Stomach smooth muscle (tissue), 2 donors: ENCODE measurements at regions not wholly inside any gene's neighbourhood (a gene's known extent, or its start where the extent isn't known, plus 50 kb on each side); places are given as distances from the start of the nearest gene placed in this dataset.

Experiments used
- H3K27ac ChIP-seq: one replicate; pipeline ENCODE4 v1.7.0; 2013; ENCODE audit warnings: mild to moderate bottlenecking, low read length, inconsistent platforms
- H3K27me3 ChIP-seq, 2 donors: one replicate each; pipeline ENCODE4 v1.7.0; 2013; ENCODE audit warnings: low read length in 2 of 2; ENCODE audit not compliant: insufficient read depth in 2 of 2, control insufficient read depth in 1 of 2
- H3K36me3 ChIP-seq, 2 donors: one replicate each; pipeline ENCODE4 v1.7.0; 2013; ENCODE audit warnings: low read length in 2 of 2; ENCODE audit not compliant: control insufficient read depth in 2 of 2, insufficient read depth in 2 of 2
- H3K4me1 ChIP-seq: one replicate; pipeline ENCODE4 v1.7.0; 2013; ENCODE audit warnings: low read length; ENCODE audit not compliant: control insufficient read depth, insufficient read depth
- H3K4me3 ChIP-seq, 2 donors: one replicate each; pipeline ENCODE4 v1.7.0; 2013; ENCODE audit warnings: low read length in 2 of 2
- H3K9ac ChIP-seq, 2 donors: one replicate each; pipeline ENCODE4 v1.7.0; 2013; ENCODE audit warnings: low read length in 2 of 2, mild to moderate bottlenecking in 1 of 2
- H3K9me3 ChIP-seq, 2 donors: one replicate each; pipeline ENCODE4 v1.7.0; 2013; ENCODE audit warnings: low read length in 2 of 2; ENCODE audit not compliant: control insufficient read depth in 2 of 2
- donor health status: healthy.
- donor health status: Pancreatic carcinoma.

DNA sequence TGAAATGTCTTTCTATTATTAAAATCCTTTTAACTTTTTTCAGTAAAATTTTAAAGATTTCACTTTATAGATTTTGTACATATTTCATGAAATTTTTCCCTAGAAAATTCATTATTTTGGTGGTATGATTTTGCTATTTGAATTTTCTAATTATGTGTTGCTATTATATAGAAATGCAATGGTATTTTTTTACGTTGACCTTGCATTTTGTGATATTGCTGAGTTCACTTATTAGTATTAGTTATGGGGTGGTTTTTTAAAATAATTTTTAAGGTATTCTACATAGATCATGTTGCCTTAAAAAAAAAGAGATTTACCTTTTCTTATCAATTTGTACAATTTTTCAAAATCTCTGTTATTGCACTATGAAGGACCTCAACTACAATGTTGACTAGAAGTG, 458.3 kb downstream of the TLE1 start:
- Histone ChIP-seq H3K27me3 (no peaks in the 10 kb centered on the region), H3K9ac (no peak overlapping the region), H3K4me3 (no peak overlapping the region)

DNA sequence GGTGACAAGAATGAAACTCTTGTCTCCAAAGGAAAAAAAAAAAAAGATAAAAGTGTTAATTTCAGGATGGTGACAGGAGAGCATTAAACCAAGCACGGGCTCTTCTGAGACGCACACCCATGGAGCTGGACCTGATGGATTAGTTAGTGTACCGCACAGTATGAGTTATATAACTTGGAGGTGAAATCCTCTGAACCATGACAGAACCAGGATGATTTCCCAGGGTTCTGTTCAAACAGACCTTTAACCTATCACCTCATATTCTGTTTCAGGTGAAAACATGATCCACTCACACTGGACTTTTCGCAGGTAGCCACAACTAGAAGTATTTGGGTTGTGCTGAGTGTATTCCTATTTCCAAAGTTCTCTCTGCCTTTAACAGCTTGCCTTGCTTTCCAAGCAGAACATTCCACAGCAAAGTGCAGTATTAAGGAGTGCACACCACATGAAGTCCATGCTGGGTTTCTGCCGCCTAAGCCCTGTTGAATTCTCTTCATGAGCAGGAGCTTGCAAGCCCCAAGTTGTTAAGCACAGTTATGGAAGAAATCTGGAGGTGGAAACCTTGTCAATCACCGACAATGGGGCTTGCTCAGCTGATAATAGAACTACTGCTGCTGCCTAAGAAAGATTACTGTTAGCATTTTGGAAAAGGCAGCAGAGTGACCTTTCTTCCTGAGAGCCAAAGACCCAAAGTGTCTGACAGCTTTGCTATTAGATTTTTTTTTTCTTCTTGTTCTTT, 461.7 kb downstream of the TLE1 start:
- H3K4me1 ChIP-seq: peaks cover 9% of the 10 kb centered on the region
- no peaks in the 10 kb centered on the region for H3K36me3 ChIP-seq
- no peak overlapping the region for H3K27ac ChIP-seq
- no peaks in the 10 kb centered on the region for H3K9me3 ChIP-seq
- H3K27me3 ChIP-seq: no peaks in the 10 kb centered on the region
- no peak overlapping the region for H3K9ac ChIP-seq
- no peak overlapping the region for H3K4me3 ChIP-seq

More for the DNA sequence above, 458.3 kb downstream of the TLE1 start:
- no peaks in the 10 kb centered on the region for H3K36me3 ChIP-seq
- no peaks in the 10 kb centered on the region for H3K4me1 ChIP-seq
- H3K27ac ChIP-seq: no peak overlapping the region
- no peaks in the 10 kb centered on the region for H3K9me3 ChIP-seq

GRCh38 chr9:81225596-81225995, 463.8 kb downstream of the TLE1 start:
- no peak overlapping the region for H3K27ac ChIP-seq
- no peaks in the 10 kb centered on the region for H3K36me3 ChIP-seq
- no peak overlapping the region for H3K4me3 ChIP-seq
- no peaks in the 10 kb centered on the region for H3K27me3 ChIP-seq
- no peaks in the 10 kb centered on the region for H3K9me3 ChIP-seq
- peaks cover 9% of the 10 kb centered on the region for H3K4me1 ChIP-seq
- no peak overlapping the region for H3K9ac ChIP-seq

DNA sequence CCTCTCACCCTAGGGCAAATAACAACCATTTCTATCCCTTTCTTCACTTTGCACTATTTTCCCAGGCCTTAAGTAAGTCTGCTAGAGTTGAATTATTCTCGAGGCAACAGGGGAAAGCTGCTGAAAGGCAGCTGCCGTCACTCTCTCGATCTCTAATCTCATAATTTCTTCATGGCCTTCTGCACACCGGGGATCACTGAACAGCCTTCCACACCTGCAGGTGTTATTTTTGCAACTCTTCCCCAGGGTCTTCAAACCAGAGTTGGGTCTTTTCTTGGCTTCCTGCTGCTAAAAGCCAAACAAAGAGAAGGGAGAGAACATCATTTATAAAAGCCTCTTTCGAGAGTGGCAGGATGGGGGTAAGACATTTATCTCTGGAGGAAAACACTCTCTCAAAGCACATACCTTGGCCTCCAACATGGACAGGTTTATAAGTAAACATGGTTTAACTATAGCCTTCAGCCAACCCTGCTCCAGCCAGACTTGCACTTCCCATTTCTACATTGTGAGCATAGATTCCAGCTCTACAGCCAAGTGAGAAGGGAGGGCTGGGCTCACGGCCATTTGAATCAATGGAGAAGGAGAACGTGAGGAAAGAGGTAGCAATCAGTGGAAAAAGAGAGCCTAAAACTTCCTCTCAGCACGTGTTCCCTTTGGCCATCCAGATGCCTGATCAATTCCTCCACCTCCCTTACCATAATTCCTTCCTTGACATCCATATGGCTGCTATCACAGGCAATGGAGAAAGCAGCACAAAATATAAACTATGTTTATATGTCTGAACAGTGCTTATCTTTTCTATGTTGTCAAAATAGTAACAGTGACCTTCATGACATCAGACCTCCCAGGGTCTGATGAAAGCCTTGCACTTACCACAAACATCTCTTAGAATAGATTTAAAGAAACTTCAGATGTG, 464.9 kb downstream of the TLE1 start:
- Histone ChIP-seq H3K9ac (no peak overlapping the region), H3K9me3 (no peaks in the 10 kb centered on the region), H3K27ac (no peak overlapping the region), H3K4me3 (no peak overlapping the region), H3K4me1 (peaks cover 9% of the 10 kb centered on the region), H3K36me3 (no peaks in the 10 kb centered on the region), H3K27me3 (no peaks in the 10 kb centered on the region)

GRCh38 chr9:81214975-81215374, 474.4 kb downstream of the TLE1 start:
- H3K9me3 ChIP-seq: no peaks in the 10 kb centered on the region

DNA sequence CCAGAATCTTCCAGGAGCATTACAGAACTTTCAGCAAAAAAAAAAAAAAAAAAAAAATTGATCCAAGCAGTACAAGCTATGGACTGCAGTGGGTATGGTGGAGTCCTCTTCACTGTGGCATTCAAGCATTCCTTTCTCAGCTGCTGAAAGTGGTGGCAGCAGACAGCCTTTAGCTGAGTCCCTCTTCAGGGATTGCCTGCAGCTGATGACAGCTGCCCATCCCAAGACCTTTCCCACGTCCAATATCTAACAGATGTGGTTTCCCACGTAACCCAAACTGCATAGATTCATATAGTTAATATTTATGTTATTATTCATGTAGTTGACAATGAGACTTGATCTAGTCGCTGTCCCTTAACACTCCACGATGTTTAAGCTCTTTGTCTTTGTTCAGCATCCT, 475.9 kb downstream of the TLE1 start:
- Histone ChIP-seq H3K9me3 (no peaks in the 10 kb centered on the region), H3K36me3 (no peaks in the 10 kb centered on the region), H3K4me3 (no peak overlapping the region), H3K4me1 (no peaks in the 10 kb centered on the region), H3K27ac (no peak overlapping the region), H3K9ac (no peak overlapping the region), H3K27me3 (no peaks in the 10 kb centered on the region)

More at GRCh38 chr9:81214975-81215374, 474.4 kb downstream of the TLE1 start:
- Histone ChIP-seq H3K9ac (no peak overlapping the region), H3K27ac (no peak overlapping the region), H3K36me3 (no peaks in the 10 kb centered on the region), H3K4me3 (no peak overlapping the region), H3K4me1 (no peaks in the 10 kb centered on the region), H3K27me3 (no peaks in the 10 kb centered on the region)

DNA sequence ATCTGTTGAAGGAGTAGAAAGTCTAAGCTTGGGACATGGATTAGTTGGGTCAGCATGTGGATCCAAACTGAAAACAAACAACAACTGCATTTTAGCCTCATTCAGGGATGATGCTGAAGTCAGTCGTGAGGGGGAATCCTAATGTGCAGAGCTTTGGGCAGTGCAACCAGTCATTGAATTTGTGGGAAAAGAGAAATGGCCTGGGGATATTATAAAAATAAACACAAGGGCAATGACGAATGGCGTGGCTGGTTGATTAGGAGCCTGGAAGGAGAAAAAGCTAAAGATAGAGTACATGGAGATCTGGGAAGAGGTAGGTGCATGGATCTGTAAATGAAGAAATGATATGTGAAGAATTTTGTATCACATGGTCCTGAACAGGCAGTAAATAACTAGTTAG, 477.6 kb downstream of the TLE1 start:
- no peaks in the 10 kb centered on the region for H3K9me3 ChIP-seq
- no peaks in the 10 kb centered on the region for H3K36me3 ChIP-seq
- H3K4me3 ChIP-seq: no peak overlapping the region
- H3K27ac ChIP-seq: no peak overlapping the region
- H3K27me3 ChIP-seq: no peaks in the 10 kb centered on the region
- H3K4me1 ChIP-seq: no peaks in the 10 kb centered on the region
- no peak overlapping the region for H3K9ac ChIP-seq

- H3K27me3 ChIP-seq: no peaks in the 10 kb centered on the region
- no peaks in the 10 kb centered on the region for H3K9me3 ChIP-seq
- no peaks in the 10 kb centered on the region for H3K36me3 ChIP-seq
Observed at GRCh38 chr9:81207651-81208050, 481.7 kb downstream of the TLE1 start.

DNA sequence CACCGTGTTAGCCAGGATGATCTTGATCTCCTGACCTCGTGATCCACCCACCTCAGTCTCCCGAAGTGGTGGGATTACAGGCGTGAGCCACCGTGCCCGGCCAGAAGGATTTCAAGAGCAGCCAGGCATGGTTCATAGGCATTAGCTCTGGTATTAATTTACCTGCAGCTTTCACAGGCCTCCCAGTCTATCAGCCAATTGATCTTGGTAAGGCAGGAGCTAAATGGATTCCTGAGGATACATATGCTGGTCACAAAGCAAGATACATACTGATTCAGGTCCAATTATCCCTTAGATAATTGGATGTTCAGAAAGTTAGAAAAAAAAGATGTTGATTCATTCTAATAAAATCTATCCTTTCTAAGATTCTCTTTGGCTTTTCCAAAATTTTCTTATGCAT, 487.1 kb downstream of the TLE1 start:
- Histone ChIP-seq H3K4me3 (no peak overlapping the region), H3K27me3 (no peaks in the 10 kb centered on the region), H3K9me3 (no peaks in the 10 kb centered on the region), H3K4me1 (no peaks in the 10 kb centered on the region), H3K36me3 (no peaks in the 10 kb centered on the region), H3K9ac (no peak overlapping the region), H3K27ac (no peak overlapping the region)

More at GRCh38 chr9:81207651-81208050, 481.7 kb downstream of the TLE1 start:
- Histone ChIP-seq H3K4me1 (no peaks in the 10 kb centered on the region), H3K9ac (no peak overlapping the region), H3K27ac (no peak overlapping the region), H3K4me3 (no peak overlapping the region)

DNA sequence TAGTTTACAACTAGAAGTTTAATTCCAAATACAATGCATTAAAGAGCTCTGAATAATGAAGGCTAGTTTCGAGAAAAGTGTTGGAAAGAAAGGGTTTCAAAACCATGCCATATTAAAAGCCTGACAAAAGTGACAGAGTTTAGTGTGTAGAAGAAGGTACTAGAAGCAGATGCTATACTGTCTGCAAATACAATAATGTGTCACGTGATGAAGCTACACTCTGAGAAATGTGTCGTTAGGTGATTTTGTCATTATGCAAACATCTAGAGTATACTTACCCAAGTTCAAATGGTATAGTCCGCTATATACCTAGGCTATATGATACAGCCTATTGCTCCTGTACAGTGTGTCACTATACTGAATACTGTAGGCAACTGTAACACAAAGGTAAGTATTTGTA, 494.1 kb downstream of the TLE1 start:
- Histone ChIP-seq H3K4me1 (no peaks in the 10 kb centered on the region), H3K36me3 (no peaks in the 10 kb centered on the region), H3K9me3 (no peaks in the 10 kb centered on the region), H3K9ac (no peak overlapping the region), H3K4me3 (no peak overlapping the region), H3K27me3 (no peaks in the 10 kb centered on the region), H3K27ac (no peak overlapping the region)
